SU-DHL-6 (cell line): ENCODE measurements at regions not wholly inside any gene's neighbourhood (a gene's known extent, or its start where the extent isn't known, plus 50 kb on each side); places are given as distances from the start of the nearest gene placed in this dataset.

Experiments
- H2AFZ ChIP-seq: fragments of 200-600 bp; sonication (generic); 2 replicates; pipeline ENCODE4 v1.6.1; 2014; ENCODE audit warnings: low read depth, mild to moderate bottlenecking, moderate library complexity, mixed read lengths, antibody characterized with exemption, low read length; ENCODE audit not compliant: severe bottlenecking
- H3F3A ChIP-seq: fragments of 200-600 bp; shearing (Covaris generic); 2 replicates; pipeline ENCODE4 v1.6.0; 2016; ENCODE audit warnings: antibody characterized with exemption, mild to moderate bottlenecking; ENCODE audit not compliant: insufficient read depth
- H3K27ac ChIP-seq: fragments of 200-600 bp; sonication (generic); 2 replicates; pipeline ENCODE4 v1.5.1; 2016; ENCODE audit warnings: low read depth, mild to moderate bottlenecking, low read length, moderate library complexity, mixed read lengths
- H3K27me3 ChIP-seq: fragments of 200-600 bp; sonication (generic), shearing (Covaris generic); 2 replicates; pipeline ENCODE4 v1.6.0; 2014; ENCODE audit warnings: mild to moderate bottlenecking, low read length
- H3K36me3 ChIP-seq: fragments of 200-600 bp; sonication (generic); 2 replicates; pipeline ENCODE4 v1.6.1; 2014; ENCODE audit warnings: mild to moderate bottlenecking, low read length, mixed read lengths
- H3K4me2 ChIP-seq: fragments of 300-600, 200-600 bp; shearing (Covaris generic), sonication (generic); 2 replicates; pipeline ENCODE4 v1.6.0; 2014; ENCODE audit warnings: low read length, low read depth, mild to moderate bottlenecking; ENCODE audit not compliant: poor library complexity, severe bottlenecking
- H3K4me3 ChIP-seq: fragments of 200-600 bp; sonication (generic); 2 replicates; pipeline ENCODE4 v1.5.1; 2014; ENCODE audit warnings: antibody characterized with exemption, low read length, mild to moderate bottlenecking, mixed read lengths; ENCODE audit not compliant: insufficient read depth, poor library complexity, severe bottlenecking
- H3K79me2 ChIP-seq: fragments of 200-600 bp; sonication (generic); 2 replicates; pipeline ENCODE4 v1.6.1; 2014; ENCODE audit warnings: mild to moderate bottlenecking, low read length, moderate library complexity; ENCODE audit not compliant: insufficient read depth
- H3K9ac ChIP-seq: fragments of 200-600 bp; sonication (generic); 2 replicates; pipeline ENCODE4 v1.7.0; 2014; ENCODE audit warnings: mild to moderate bottlenecking, low read length
- H3K9me2 ChIP-seq: fragments of 200-600 bp; sonication (generic); replicated peaks from 2 replicates; pipeline ENCODE4 v1.6.1; 2014; ENCODE audit warnings: low read length; ENCODE audit not compliant: insufficient read depth
- H3K9me3 ChIP-seq: fragments of 200-600 bp; sonication (generic); 2 replicates; pipeline ENCODE4 v1.6.1; 2014; ENCODE audit warnings: low read length, mixed read lengths; ENCODE audit not compliant: insufficient read depth
- H4K20me1 ChIP-seq: fragments of 200-600 bp; sonication (generic); 2 replicates; pipeline ENCODE4 v1.6.1; 2014; ENCODE audit warnings: low read depth, mild to moderate bottlenecking, antibody characterized with exemption, low read length, moderate library complexity, mixed read lengths
- EZH2phosphoT487 ChIP-seq: fragments of 200-600 bp; sonication (generic), shearing (Covaris generic); conservative IDR thresholded peaks from 2 replicates; pipeline ENCODE4 v1.6.1; 2018; ENCODE audit warnings: mild to moderate bottlenecking, antibody characterized with exemption, low read length, moderate library complexity, mixed read lengths
- TF ChIP-seq, protein P1 (sequence below): fragments of 200-600 bp; sonication (generic); IDR thresholded peaks from one replicate; pipeline ENCODE4 v1.5.1; 2017; ENCODE audit warnings: antibody characterized with exemption, mild to moderate bottlenecking, low read length, moderate library complexity; ENCODE audit not compliant: insufficient read depth, poor library complexity, severe bottlenecking

DNA sequence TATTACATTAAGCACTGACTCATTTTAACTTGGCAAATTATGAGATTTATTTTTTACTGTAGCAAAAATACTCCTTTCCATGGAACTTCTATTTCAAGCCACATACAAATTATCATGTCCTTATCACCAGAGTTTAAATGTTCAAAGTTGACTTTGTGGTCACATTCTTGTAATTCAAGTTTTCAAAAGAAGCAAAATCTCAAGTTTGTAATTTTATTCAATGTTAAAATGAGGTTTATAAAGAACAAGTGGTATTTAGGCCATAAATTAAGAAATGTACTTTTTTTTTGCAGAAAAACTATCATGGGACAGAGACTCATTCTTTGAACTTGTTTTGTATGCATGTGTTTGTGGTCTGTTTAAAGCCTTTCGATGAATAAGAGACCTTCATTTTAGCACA is 811.5 kb downstream of the TENT5A start:
- H3K27ac ChIP-seq, result no peak overlapping the region
- no peak overlapping the region for H2AFZ ChIP-seq
- H3K9me3 ChIP-seq, result no peaks in the 10 kb centered on the region
- no peaks in the 10 kb centered on the region for H3K27me3 ChIP-seq
- TF ChIP-seq, protein P1, sequence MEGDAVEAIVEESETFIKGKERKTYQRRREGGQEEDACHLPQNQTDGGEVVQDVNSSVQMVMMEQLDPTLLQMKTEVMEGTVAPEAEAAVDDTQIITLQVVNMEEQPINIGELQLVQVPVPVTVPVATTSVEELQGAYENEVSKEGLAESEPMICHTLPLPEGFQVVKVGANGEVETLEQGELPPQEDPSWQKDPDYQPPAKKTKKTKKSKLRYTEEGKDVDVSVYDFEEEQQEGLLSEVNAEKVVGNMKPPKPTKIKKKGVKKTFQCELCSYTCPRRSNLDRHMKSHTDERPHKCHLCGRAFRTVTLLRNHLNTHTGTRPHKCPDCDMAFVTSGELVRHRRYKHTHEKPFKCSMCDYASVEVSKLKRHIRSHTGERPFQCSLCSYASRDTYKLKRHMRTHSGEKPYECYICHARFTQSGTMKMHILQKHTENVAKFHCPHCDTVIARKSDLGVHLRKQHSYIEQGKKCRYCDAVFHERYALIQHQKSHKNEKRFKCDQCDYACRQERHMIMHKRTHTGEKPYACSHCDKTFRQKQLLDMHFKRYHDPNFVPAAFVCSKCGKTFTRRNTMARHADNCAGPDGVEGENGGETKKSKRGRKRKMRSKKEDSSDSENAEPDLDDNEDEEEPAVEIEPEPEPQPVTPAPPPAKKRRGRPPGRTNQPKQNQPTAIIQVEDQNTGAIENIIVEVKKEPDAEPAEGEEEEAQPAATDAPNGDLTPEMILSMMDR, result no peak
- no peak for TF ChIP-seq EZH2phosphoT487
- no peaks in the 10 kb centered on the region for H3K79me2 ChIP-seq
- no peaks in the 10 kb centered on the region for H3K36me3 ChIP-seq
- H3K9ac ChIP-seq, result no peak overlapping the region
- H3K4me2 ChIP-seq, result no peak overlapping the region
- H3F3A ChIP-seq, result no peaks in the 10 kb centered on the region
- no peaks in the 10 kb centered on the region for H4K20me1 ChIP-seq
- no peaks in the 10 kb centered on the region for H3K9me2 ChIP-seq
- no peak overlapping the region for H3K4me3 ChIP-seq

DNA sequence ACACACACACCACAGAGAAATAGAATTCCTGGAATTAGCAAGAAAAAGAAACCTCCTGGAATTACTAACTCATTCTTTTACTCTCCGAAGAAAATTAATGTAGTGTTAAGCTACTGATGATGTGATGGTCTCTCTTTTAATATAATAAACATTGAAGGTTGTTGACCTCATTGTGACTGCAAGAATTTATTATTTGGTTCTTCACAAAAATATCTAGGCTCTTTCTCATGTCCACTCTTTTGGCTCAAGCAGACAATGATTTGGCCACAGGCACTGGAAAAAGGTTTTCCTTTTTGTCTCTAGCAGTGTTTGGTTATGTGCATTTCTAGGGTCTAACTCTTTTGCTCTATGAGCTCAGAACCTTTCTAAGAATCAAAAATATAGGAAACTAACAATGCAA is 811.9 kb downstream of the TENT5A start:
- Histone ChIP-seq H3K9me3 (no peaks in the 10 kb centered on the region), H3K9ac (no peak overlapping the region), H3K4me3 (no peak overlapping the region), H3F3A (no peaks in the 10 kb centered on the region), H3K27ac (no peak overlapping the region), H3K27me3 (no peaks in the 10 kb centered on the region), H3K9me2 (no peaks in the 10 kb centered on the region), H3K4me2 (no peak overlapping the region), H3K79me2 (no peaks in the 10 kb centered on the region), H3K36me3 (no peaks in the 10 kb centered on the region), H2AFZ (no peak overlapping the region), H4K20me1 (no peaks in the 10 kb centered on the region)
- no peak for TF ChIP-seq EZH2phosphoT487
- TF ChIP-seq, protein P1, result no peak

DNA sequence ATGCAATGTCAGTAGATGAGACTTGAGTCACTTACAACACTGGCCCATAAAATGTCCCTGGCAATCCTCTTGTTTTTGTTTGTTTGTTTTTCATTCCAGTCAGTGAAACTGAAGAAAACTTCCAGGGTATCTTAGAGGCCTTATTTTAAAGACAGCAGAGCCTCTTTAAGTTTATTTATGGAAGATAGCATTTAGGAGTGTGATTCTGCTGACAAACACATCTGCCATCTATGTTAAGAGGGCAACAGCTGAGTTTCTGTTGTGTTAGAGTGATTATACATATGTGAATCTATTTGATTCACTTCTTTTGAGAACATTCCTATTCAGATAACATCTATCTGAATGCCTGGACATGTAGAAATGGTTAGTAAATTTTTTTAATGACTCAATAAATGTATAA is 812.6 kb downstream of the TENT5A start:
- Histone ChIP-seq H3K9ac (no peak overlapping the region), H3K9me3 (no peaks in the 10 kb centered on the region)

More for the DNA sequence above, 812.6 kb downstream of the TENT5A start:
- Histone ChIP-seq H2AFZ (no peak overlapping the region), H3K27me3 (no peaks in the 10 kb centered on the region), H3F3A (no peaks in the 10 kb centered on the region), H3K4me3 (no peak overlapping the region), H4K20me1 (no peaks in the 10 kb centered on the region), H3K36me3 (no peaks in the 10 kb centered on the region), H3K79me2 (no peaks in the 10 kb centered on the region), H3K9me2 (no peaks in the 10 kb centered on the region), H3K27ac (no peak overlapping the region), H3K4me2 (no peak overlapping the region)
- TF ChIP-seq, protein P1, result no peak
- no peak for TF ChIP-seq EZH2phosphoT487
